GM19239 (cell line): ENCODE measurements at regions not wholly inside any gene's neighbourhood (a gene's known extent, or its start where the extent isn't known, plus 50 kb on each side); places are given as distances from the start of the nearest gene placed in this dataset.
"Not testable (repeated sequence)": the region's sequence is repeated elsewhere in the genome, so short reads cannot be mapped to it uniquely, and the experiment has no call there.

ENCODE experiments used
- DNase-seq: peaks from one replicate; pipeline ENCODE4 v3.0.0; 2011; ENCODE audit warnings: low spot score; ENCODE audit not compliant: insufficient read length
- FAIRE-seq: peaks from 2 replicates; lab custom pipeline; 2011; peaks lifted over from hg19 to GRCh38; lab: Jason Lieb, UNC

DNA sequence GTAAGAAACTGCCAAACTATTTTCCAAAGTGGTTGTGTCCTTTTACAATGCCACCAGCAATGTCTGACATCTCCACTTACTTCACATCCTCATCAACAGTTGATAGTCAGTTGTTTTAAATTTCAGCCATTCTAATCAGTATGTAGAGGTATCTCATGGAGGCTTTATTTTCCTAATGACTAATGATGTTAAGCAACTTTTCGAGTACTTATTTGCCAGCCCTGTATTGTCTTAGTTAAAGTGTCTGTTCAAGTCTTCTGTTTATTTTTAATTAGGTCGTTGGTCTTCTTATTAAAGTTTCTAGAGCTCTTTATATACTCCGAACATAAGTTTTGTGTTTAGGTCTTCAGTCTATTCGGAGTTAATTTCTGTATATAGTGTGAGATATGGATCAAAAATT lies 54.9 kb upstream of the NBPF12 start:
- FAIRE-seq, DNase-seq: not testable (repeated sequence)

DNA sequence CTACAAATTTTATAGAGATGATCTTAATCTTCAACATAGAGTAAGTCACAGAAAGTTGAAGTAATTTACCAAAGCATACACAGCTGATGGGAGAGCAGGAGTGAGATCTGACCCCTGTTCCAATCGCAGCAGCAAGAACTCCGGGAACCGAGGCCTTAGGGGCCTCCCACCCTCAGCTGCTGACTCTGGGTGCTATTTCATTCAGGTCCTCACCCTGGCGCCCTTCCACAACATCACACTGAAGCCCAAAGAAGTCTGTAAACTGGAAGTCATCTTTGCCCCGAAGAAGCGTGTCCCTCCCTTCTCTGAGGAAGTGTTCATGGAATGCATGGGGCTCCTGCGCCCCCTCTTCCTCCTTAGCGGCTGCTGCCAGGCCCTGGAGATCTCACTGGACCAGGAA lies 57.0 kb upstream of the NBPF12 start:
- DNase-seq, FAIRE-seq: not testable (repeated sequence)

- DNase-seq, FAIRE-seq: not testable (repeated sequence)
Measured at GRCh38 chr1:146863799-146864319, 74.3 kb upstream of the NBPF12 start.

- FAIRE-seq, DNase-seq: not testable (repeated sequence)
Measured at GRCh38 chr1:146853147-146853546, 85.0 kb upstream of the NBPF12 start.

GRCh38 chr1:146850352-146850889 lies 87.7 kb upstream of the NBPF12 start:
- not testable (repeated sequence) for FAIRE-seq, DNase-seq

GRCh38 chr1:146838725-146839124 lies 99.4 kb upstream of the NBPF12 start:
- DNase-seq, FAIRE-seq: not testable (repeated sequence)

DNA sequence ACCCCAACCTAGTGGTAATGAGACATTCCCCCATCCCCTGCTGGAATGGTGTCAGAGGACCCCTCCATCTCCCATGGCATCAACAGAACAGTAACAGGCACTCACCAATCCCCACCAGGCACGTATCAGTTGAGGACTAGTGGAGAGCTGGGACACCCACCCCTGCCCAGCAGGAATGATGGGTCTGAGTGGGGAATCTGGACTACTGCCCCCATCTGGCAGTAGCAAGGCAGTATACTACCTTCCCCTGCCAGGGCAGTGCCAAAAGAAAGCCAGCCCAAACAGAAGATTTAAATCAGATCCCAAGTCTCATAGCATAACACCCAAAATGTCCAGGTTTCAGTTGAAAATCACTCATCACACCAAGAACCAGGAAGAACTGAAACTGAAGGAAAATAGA lies 111.2 kb upstream of the NBPF12 start:
- FAIRE-seq, DNase-seq: not testable (repeated sequence)

DNA sequence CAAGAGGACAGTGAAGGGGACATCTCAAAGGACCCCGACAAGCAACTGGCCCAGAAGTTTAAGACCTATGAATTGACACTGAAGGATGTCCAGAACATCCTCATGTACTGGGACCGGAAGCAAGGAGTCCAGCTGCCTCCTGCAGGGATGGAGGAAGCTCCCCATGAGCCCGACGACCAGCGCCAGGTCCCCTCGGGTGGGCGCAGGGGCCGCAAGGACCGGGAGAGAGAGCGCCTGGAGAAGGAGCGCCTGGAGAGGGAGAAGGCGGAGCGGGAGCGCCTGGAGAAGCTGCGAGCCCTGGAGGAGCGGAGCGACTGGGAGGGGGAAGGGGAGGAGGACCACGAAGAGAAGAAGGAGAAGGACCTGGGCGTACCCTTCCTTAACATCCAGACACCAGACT lies 143.9 kb upstream of the NBPF12 start:
- not testable (repeated sequence) for FAIRE-seq

GRCh38 chr1:146792725-146793124 lies 145.4 kb upstream of the NBPF12 start:
- not testable (repeated sequence) for FAIRE-seq, DNase-seq

More for the DNA sequence above, 143.9 kb upstream of the NBPF12 start:
- not testable (repeated sequence) for DNase-seq

- FAIRE-seq = not testable (repeated sequence)
Measured at GRCh38 chr1:146784212-146784940, 153.7 kb upstream of the NBPF12 start.

DNA sequence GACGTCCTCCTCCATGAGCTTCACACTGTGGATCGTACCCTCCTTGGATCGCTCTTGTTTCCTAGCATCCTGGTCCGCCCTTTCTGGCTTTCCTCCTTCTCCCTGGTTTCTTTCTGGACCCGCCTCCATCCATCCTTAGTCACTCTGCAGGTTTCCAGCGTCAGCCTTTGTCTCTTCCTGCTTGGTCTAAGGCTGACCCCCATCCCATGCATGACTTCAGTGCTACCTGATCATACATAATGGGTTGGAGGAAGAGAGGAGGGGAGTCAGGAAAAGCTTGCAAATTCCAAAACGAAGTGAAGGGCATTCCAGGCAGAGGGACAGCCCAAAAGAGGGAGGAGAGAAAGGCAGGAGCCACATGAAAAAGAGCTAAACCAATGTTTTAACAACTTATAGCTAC lies 156.9 kb upstream of the NBPF12 start:
- FAIRE-seq, DNase-seq: not testable (repeated sequence)

More at GRCh38 chr1:146784212-146784940, 153.7 kb upstream of the NBPF12 start:
- not testable (repeated sequence) for DNase-seq

DNA sequence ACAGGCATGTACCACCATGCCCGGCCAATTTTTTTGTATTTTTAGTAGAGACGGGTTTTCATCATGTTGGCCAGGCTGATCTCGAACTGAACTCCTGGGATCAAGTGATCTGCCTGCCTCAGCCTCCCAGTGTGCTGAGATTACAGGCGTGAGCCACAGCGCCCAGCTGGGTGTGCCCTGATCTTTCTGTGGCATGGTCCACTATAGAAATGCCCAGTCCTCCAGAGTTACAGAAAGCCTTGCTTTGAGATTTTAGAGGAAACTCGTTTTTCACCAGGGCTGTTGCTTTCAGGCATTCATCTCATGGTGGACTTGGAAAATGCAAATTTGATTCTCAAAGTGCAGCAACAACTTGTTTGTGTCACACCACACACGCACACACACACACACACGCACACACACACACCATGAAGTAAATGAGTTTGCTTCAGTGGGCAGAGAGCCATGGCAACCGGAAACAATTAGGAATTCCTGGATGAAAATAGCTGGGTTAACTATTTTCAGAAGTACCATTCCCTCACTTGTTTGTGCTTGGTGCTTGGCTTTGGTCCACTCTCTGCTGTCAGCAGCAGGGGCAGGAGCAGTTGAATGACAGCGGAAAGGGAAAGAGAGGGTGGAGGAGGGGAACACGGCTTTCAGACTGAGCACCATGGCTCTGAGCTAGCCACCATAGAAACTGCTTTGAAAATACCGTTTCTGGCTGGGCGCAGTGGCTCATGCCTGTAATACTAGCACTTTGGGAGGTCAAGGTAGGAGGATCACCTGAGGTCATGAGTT lies 160.1 kb upstream of the NBPF12 start:
- not testable (repeated sequence) for DNase-seq, FAIRE-seq

DNA sequence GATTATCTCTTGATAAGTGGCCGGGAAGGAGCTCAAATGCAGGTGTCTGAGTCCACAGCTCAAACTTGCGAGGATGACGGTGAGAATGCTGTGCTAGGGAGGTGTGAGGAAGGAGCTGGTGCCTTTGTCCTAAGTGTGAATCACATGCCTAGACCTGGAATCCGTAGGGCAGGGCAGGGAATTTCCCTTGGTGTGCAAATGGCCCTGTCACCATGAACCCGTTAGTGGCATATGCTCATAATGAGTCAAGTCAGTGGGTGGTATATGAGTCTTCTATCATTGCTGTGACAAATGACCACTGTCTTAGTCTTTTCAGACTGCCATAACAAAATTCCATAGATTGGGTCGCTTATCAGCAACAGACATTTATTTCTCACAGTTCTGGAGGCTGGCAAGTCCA lies 163.1 kb upstream of the NBPF12 start:
- not testable (repeated sequence) for FAIRE-seq, DNase-seq

DNA sequence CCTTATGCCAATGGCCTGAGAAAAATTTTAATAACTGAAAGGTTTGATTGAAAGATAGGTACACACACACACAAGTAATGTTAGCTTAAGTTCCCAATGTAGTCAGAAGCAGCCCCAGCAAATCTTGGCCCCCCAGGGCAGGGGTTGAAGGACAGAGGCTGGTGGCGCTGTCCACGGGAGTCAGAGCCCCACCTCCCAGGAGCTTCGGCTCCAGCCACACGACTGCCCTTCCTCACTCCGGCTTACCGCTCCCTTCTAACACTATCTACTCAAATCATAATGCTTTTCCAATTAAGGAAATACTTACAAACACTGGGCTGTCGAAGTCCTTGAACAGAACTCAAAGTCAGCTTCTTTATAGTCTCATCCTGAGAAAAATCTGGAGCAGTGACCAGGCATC lies 163.9 kb upstream of the NBPF12 start:
- DNase-seq, FAIRE-seq: not testable (repeated sequence)

DNA sequence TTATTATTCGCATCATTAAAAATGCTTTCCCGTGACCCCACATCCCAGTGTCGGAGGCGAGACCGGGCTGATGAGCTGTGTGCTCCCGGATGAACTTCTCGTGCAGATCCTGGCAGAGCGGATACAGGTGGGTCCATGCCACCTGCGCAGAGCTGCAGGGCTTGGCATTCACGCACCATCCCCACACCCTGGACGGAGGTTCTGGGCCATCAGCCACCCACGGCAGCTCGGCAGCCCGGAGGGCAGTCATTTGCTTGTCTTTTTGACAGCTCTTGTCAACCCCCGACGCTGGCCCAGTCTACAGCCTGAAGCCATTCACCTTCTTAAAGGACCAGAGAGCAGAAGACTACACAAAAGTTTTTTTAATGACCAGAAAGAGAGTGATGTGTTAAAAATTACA lies 166.7 kb upstream of the NBPF12 start:
- DNase-seq, FAIRE-seq: not testable (repeated sequence)

- DNase-seq, FAIRE-seq: not testable (repeated sequence)
Measured at GRCh38 chr1:146770998-146771397, 167.1 kb upstream of the NBPF12 start.

- not testable (repeated sequence) for FAIRE-seq, DNase-seq
Measured at GRCh38 chr1:146763234-146763633, 174.9 kb upstream of the NBPF12 start.

DNA sequence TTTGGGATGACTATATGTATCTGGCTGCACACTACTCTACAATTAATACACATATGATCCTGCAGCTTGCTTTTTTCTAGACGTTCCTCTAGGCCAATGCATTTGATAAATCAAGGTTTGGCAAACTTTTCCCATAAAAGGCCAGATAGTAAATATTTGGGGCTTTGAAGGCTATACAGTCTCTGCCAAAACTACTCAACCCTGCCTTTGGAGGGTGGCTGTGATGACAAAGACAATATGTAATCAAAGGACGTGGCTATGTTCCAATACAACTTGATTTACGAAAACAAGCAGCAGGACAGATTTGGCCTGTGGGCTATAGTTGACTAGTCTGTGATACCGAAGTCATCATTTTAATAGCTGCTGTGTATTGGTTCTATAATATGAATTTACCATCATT lies 181.3 kb upstream of the NBPF12 start:
- not testable (repeated sequence) for DNase-seq, FAIRE-seq

GRCh38 chr1:146748686-146749085 lies 189.4 kb upstream of the NBPF12 start:
- DNase-seq, FAIRE-seq: not testable (repeated sequence)

- not testable (repeated sequence) for FAIRE-seq, DNase-seq
Measured at GRCh38 chr1:146731981-146732680, 206.0 kb upstream of the NBPF12 start.
